ENCODE measurements at regions not wholly inside any gene's neighbourhood (a gene's known extent, or its start where the extent isn't known, plus 50 kb on each side); places are given as distances from the start of the nearest gene placed in this dataset.

DNA sequence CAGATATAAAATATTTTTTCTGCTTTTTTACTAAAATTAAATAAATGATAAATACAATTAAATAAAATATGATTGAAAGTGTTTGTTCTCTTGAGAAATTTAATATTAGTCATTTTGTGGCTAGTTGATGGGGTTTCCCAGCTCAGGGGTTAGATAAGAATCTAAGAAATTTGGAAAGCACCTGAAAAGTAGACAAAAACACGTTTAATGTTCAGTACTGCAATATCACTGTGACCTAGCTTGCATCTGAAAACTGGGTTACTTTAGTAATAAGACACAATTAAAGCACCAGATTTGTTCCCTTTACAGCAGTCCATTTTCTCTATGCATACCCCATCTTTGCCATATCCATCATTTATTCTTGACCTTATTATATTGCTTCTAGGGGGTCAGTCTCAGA is 1454.8 kb upstream of the SPRY2 start:
- DNase-seq (no peak), FAIRE-seq (no peak)
- no peaks in the 10 kb centered on the region for H3K4me1 ChIP-seq (ENCODE audit: control insufficient read depth in 2 of 3, insufficient read depth in 2 of 3, low read depth in 1 of 3, low read length in 3 of 3)
- H3K36me3 ChIP-seq (ENCODE audit: control insufficient read depth in 2 of 3, insufficient read depth in 3 of 3, low read length in 3 of 3) = no peaks in the 10 kb centered on the region
- H3K27me3 ChIP-seq (ENCODE audit: control insufficient read depth, insufficient read depth, low read length) = no peaks in the 10 kb centered on the region
- H3K9me3 ChIP-seq (ENCODE audit: control insufficient read depth in 2 of 3, insufficient read depth in 1 of 3, low read length in 3 of 3) = no peaks in the 10 kb centered on the region
- H3K4me3 ChIP-seq (ENCODE audit: low read length in 3 of 3) = no peak overlapping the region
- intact Hi-C loops (cut with DNase I) = no loop called here
- no peak overlapping the region for H3K9ac ChIP-seq (ENCODE audit: low read length in 3 of 3)
- H3K27ac ChIP-seq (ENCODE audit: low read depth in 2 of 2, low read length in 2 of 2) = no peak overlapping the region
- TF ChIP-seq, protein P1, sequence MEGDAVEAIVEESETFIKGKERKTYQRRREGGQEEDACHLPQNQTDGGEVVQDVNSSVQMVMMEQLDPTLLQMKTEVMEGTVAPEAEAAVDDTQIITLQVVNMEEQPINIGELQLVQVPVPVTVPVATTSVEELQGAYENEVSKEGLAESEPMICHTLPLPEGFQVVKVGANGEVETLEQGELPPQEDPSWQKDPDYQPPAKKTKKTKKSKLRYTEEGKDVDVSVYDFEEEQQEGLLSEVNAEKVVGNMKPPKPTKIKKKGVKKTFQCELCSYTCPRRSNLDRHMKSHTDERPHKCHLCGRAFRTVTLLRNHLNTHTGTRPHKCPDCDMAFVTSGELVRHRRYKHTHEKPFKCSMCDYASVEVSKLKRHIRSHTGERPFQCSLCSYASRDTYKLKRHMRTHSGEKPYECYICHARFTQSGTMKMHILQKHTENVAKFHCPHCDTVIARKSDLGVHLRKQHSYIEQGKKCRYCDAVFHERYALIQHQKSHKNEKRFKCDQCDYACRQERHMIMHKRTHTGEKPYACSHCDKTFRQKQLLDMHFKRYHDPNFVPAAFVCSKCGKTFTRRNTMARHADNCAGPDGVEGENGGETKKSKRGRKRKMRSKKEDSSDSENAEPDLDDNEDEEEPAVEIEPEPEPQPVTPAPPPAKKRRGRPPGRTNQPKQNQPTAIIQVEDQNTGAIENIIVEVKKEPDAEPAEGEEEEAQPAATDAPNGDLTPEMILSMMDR (IDR thresholded peaks at IDR 0.05; ENCODE audit: borderline replicate concordance, extremely low read depth, insufficient read depth) = no peak

DNA sequence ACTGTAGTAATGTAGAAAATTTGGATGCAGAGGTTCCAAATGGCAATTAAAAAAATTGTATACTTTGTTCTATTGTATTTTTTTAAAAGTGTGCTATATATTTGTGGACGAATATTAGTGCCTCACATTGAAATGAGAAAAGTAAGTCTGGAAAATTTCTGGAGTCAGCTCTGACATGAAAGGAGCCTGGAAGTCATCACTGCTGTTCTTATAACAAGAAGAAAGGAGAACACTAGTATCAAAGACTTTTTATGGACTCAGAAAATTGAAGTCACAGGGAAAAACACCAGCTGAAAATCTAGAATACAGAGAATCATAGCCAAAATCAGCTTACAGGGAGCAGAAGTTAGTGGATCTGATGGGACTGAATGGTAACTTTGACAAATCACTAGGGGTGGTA is 1450.7 kb upstream of the SPRY2 start:
- Histone ChIP-seq H3K4me1 (ENCODE audit: control insufficient read depth in 2 of 3, insufficient read depth in 2 of 3, low read depth in 1 of 3, low read length in 3 of 3) (no peaks in the 10 kb centered on the region), H3K27ac (ENCODE audit: low read depth in 2 of 2, low read length in 2 of 2) (no peak overlapping the region), H3K9me3 (ENCODE audit: control insufficient read depth in 2 of 3, insufficient read depth in 1 of 3, low read length in 3 of 3) (no peaks in the 10 kb centered on the region), H3K4me3 (ENCODE audit: low read length in 3 of 3) (no peak overlapping the region), H3K27me3 (ENCODE audit: control insufficient read depth, insufficient read depth, low read length) (no peaks in the 10 kb centered on the region), H3K9ac (ENCODE audit: low read length in 3 of 3) (no peak overlapping the region), H3K36me3 (ENCODE audit: control insufficient read depth in 2 of 3, insufficient read depth in 3 of 3, low read length in 3 of 3) (no peaks in the 10 kb centered on the region)
- FAIRE-seq = no peak
- TF ChIP-seq, protein P1 (IDR thresholded peaks at IDR 0.05; ENCODE audit: borderline replicate concordance, extremely low read depth, insufficient read depth) = no peak
- no peak for DNase-seq
- intact Hi-C loops (cut with DNase I) = no loop called here

DNA sequence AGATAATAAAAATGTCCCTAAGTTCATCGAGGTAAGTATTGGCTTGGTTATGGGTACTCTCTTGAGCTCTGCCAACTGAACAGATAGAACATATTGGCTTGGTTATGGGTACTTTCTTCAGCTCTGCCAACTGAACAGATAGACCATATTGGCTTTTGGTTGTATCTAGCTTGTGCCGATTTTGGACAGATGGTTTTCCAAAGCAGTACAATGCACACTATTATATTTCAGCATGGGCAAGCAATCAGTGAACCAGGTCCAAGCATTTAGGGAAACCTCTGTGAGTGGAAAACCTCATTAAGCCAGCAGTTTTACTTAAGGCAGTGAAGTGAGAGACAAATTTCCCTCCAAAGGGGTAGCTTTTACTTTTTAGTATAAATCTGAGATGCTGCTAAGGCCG is 1440.5 kb upstream of the SPRY2 start:
- FAIRE-seq = no peak

More for the DNA sequence above, 1440.5 kb upstream of the SPRY2 start:
- intact Hi-C loops (cut with DNase I) = no loop called here
- Histone ChIP-seq H3K36me3 (ENCODE audit: control insufficient read depth in 2 of 3, insufficient read depth in 3 of 3, low read length in 3 of 3) (no peaks in the 10 kb centered on the region), H3K27me3 (ENCODE audit: control insufficient read depth, insufficient read depth, low read length) (no peaks in the 10 kb centered on the region), H3K9ac (ENCODE audit: low read length in 3 of 3) (no peak overlapping the region), H3K4me3 (ENCODE audit: low read length in 3 of 3) (no peak overlapping the region), H3K9me3 (ENCODE audit: control insufficient read depth in 2 of 3, insufficient read depth in 1 of 3, low read length in 3 of 3) (no peaks in the 10 kb centered on the region), H3K4me1 (ENCODE audit: control insufficient read depth in 2 of 3, insufficient read depth in 2 of 3, low read depth in 1 of 3, low read length in 3 of 3) (no peaks in the 10 kb centered on the region), H3K27ac (ENCODE audit: low read depth in 2 of 2, low read length in 2 of 2) (no peak overlapping the region)
- peak in 2 of 5 donors; percentile 2 to 11 for DNase-seq
- TF ChIP-seq, protein P1 (IDR thresholded peaks at IDR 0.05; ENCODE audit: borderline replicate concordance, extremely low read depth, insufficient read depth) = no peak
